ENCODE measurements at regions not wholly inside any gene's neighbourhood (a gene's known extent, or its start where the extent isn't known, plus 50 kb on each side); places are given as distances from the start of the nearest gene placed in this dataset.

DNA sequence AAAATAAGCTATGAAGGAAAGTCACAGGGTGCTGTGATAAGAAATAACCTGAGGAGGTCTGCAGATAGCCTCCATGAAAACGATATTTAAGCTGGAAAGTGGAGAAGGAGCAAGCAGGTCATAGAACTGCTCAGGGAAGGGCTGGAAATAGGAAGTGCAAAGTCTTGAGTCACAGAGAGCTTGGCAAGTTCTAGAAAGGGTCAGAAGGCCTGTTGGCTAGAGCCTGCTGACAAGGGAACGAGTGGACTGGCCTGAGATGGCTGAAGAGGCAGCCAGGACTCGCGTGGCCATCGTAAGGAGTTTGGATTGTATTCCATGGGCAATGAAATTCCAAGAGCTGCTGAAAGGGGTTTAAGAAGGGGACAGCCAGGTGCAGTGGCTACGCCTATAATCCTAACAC, 64.7 kb upstream of the IL12A start:
- ChIA-PET CTCF (interaction anchor here (0.5 to 1.4 kb wide), 2 partner anchors 41 to 1462 kb away, joined by 3 to 4 read pairs; no protein-coding TSS in a partner anchor), POLR2A (no interaction called here)
- TF ChIP-seq SMC3 (IDR thresholded peaks at IDR 0.05; ENCODE audit: low read depth, low read length) = no peak
- no peak for TF ChIP-seq RFX5 (IDR thresholded peaks at IDR 0.05; ENCODE audit: low read length)
- TF ChIP-seq TCF12 (IDR thresholded peaks at IDR 0.05) = no peak
- no peak for TF ChIP-seq RCOR1 (IDR thresholded peaks at IDR 0.05; ENCODE audit: low read length)
- TF ChIP-seq GATA2 (CRISPR knock-in tag; IDR thresholded peaks at IDR 0.05) = no peak
- no peak for TF ChIP-seq NRF1 (IDR thresholded peaks at IDR 0.05; ENCODE audit: low read depth, low read length)
- TF ChIP-seq, protein P1, sequence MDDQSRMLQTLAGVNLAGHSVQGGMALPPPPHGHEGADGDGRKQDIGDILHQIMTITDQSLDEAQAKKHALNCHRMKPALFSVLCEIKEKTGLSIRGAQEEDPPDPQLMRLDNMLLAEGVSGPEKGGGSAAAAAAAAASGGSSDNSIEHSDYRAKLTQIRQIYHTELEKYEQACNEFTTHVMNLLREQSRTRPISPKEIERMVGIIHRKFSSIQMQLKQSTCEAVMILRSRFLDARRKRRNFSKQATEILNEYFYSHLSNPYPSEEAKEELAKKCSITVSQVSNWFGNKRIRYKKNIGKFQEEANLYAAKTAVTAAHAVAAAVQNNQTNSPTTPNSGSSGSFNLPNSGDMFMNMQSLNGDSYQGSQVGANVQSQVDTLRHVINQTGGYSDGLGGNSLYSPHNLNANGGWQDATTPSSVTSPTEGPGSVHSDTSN (IDR thresholded peaks at IDR 0.05) = no peak
- no peak for TF ChIP-seq MXI1 (IDR thresholded peaks at IDR 0.05; ENCODE audit: low read depth, low read length)
- no peak for TF ChIP-seq TEAD4 (IDR thresholded peaks at IDR 0.05; ENCODE audit: borderline replicate concordance, insufficient read depth)
- no peak for TF ChIP-seq MEF2A (IDR thresholded peaks at IDR 0.05; ENCODE audit: borderline replicate concordance, low read depth)
- no peaks in the 10 kb centered on the region for H4K20me1 ChIP-seq (ENCODE audit: insufficient read depth)
- no peaks in the 10 kb centered on the region for H3K9me2 ChIP-seq
- H3K36me3 ChIP-seq (replicated peaks in 1 of 2; ENCODE audit: control insufficient read depth in 1 of 2, insufficient read depth in 2 of 2, low read length in 1 of 2) = no peaks in the 10 kb centered on the region
- no peak overlapping the region for H3K9ac ChIP-seq
- no peak overlapping the region for H2AFZ ChIP-seq (ENCODE audit: low read depth)
- H3K9me3 ChIP-seq = no peaks in the 10 kb centered on the region
- peaks cover 7 to 10% of the 10 kb centered on the region in 2 experiments; a peak in 2 of 4 replicates for H3K4me1 ChIP-seq (ENCODE audit: control insufficient read depth in 1 of 2, insufficient read depth in 2 of 2, low read depth in 1 of 2, low read length in 1 of 2)
- 89% methylated on average over 6 of the region's 6 CpGs for WGBS (ENCODE audit: low lambda C conversion rate)
- no peak for DNase-seq
- no peaks in the 10 kb centered on the region for H3K27me3 ChIP-seq (ENCODE audit: insufficient read depth)
- H3F3A ChIP-seq (replicated peaks; ENCODE audit: insufficient read depth) = peaks cover 28% of the 10 kb centered on the region
- no peak overlapping the region for H3K4me3 ChIP-seq (ENCODE audit: low read depth in 2 of 2, low read length in 1 of 2)
- H3K79me2 ChIP-seq (ENCODE audit: insufficient read depth) = no peaks in the 10 kb centered on the region
- H3K27ac ChIP-seq (ENCODE audit: low read depth in 2 of 2, low read length in 1 of 2) = no peak overlapping the region
- H3K4me2 ChIP-seq = no peak overlapping the region

DNA sequence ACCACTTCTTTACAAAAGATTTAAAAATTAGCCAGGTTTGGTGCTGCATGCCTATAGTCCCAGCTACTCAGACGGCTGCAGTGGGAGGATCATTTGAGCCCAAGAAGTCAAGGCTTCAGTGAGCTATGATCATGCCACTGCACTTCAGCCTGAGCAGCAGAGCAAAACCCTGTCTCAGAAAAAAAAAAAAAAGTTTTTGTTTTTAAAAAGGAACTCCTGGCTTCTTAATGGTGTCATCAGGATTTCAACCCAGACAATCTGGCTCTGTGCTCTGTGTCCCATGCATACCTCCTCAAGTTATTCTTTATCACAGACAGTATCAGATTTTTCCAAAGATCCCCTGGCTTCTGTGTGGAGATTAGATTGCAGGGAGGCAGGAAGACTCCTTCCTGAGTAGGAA, 64.2 kb upstream of the IL12A start:
- Histone ChIP-seq H2AFZ (ENCODE audit: low read depth) (no peak overlapping the region), H3K4me3 (ENCODE audit: low read depth in 2 of 2, low read length in 1 of 2) (no peak overlapping the region), H4K20me1 (ENCODE audit: insufficient read depth) (no peaks in the 10 kb centered on the region), H3K9me3 (no peaks in the 10 kb centered on the region), H3K36me3 (replicated peaks in 1 of 2; ENCODE audit: control insufficient read depth in 1 of 2, insufficient read depth in 2 of 2, low read length in 1 of 2) (no peaks in the 10 kb centered on the region), H3K4me1 (ENCODE audit: control insufficient read depth in 1 of 2, insufficient read depth in 2 of 2, low read depth in 1 of 2, low read length in 1 of 2) (peaks cover 7 to 14% of the 10 kb centered on the region in 2 experiments; a peak in 2 of 4 replicates), H3K27me3 (ENCODE audit: insufficient read depth) (no peaks in the 10 kb centered on the region), H3K27ac (ENCODE audit: low read depth in 2 of 2, low read length in 1 of 2) (no peak overlapping the region), H3K4me2 (no peak overlapping the region), H3K9me2 (no peaks in the 10 kb centered on the region), H3K79me2 (ENCODE audit: insufficient read depth) (no peaks in the 10 kb centered on the region), H3K9ac (no peak overlapping the region), H3F3A (replicated peaks; ENCODE audit: insufficient read depth) (peaks cover 27% of the 10 kb centered on the region)
- TF ChIP-seq GABPA (IDR thresholded peaks at IDR 0.05; ENCODE audit: low read depth) (no peak), ELF1 (IDR thresholded peaks at IDR 0.05) (no peak), RFX5 (IDR thresholded peaks at IDR 0.05; ENCODE audit: low read length) (no peak), RCOR1 (IDR thresholded peaks at IDR 0.05; ENCODE audit: low read length) (no peak), EZH2phosphoT487 (IDR thresholded peaks at IDR 0.05; ENCODE audit: borderline replicate concordance, low read depth) (no peak), FOXM1 (IDR thresholded peaks at IDR 0.05; ENCODE audit: low read depth) (no peak), NRF1 (IDR thresholded peaks at IDR 0.05; ENCODE audit: low read depth, low read length) (no peak), TEAD4 (IDR thresholded peaks at IDR 0.05; ENCODE audit: borderline replicate concordance, insufficient read depth) (no peak), GATA2 (CRISPR knock-in tag; IDR thresholded peaks at IDR 0.05) (no peak), TCF12 (IDR thresholded peaks at IDR 0.05) (no peak), FOSL2 (IDR thresholded peaks at IDR 0.05; ENCODE audit: borderline replicate concordance, low read depth) (no peak), MEF2A (IDR thresholded peaks at IDR 0.05; ENCODE audit: borderline replicate concordance, low read depth) (no peak)
- TF ChIP-seq, protein P2, sequence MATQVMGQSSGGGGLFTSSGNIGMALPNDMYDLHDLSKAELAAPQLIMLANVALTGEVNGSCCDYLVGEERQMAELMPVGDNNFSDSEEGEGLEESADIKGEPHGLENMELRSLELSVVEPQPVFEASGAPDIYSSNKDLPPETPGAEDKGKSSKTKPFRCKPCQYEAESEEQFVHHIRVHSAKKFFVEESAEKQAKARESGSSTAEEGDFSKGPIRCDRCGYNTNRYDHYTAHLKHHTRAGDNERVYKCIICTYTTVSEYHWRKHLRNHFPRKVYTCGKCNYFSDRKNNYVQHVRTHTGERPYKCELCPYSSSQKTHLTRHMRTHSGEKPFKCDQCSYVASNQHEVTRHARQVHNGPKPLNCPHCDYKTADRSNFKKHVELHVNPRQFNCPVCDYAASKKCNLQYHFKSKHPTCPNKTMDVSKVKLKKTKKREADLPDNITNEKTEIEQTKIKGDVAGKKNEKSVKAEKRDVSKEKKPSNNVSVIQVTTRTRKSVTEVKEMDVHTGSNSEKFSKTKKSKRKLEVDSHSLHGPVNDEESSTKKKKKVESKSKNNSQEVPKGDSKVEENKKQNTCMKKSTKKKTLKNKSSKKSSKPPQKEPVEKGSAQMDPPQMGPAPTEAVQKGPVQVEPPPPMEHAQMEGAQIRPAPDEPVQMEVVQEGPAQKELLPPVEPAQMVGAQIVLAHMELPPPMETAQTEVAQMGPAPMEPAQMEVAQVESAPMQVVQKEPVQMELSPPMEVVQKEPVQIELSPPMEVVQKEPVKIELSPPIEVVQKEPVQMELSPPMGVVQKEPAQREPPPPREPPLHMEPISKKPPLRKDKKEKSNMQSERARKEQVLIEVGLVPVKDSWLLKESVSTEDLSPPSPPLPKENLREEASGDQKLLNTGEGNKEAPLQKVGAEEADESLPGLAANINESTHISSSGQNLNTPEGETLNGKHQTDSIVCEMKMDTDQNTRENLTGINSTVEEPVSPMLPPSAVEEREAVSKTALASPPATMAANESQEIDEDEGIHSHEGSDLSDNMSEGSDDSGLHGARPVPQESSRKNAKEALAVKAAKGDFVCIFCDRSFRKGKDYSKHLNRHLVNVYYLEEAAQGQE (IDR thresholded peaks at IDR 0.05; ENCODE audit: low read depth, low read length) = no peak
- TF ChIP-seq, protein P3, sequence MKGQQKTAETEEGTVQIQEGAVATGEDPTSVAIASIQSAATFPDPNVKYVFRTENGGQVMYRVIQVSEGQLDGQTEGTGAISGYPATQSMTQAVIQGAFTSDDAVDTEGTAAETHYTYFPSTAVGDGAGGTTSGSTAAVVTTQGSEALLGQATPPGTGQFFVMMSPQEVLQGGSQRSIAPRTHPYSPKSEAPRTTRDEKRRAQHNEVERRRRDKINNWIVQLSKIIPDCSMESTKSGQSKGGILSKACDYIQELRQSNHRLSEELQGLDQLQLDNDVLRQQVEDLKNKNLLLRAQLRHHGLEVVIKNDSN (IDR thresholded peaks at IDR 0.05; ENCODE audit: borderline replicate concordance, low read depth) = no peak
- CTCF ChIA-PET = interaction anchor here (0.5 to 1.4 kb wide), 2 partner anchors 41 to 1462 kb away, joined by 3 to 4 read pairs; no protein-coding TSS in a partner anchor
- DNase-seq = no peak
- 77% methylated on average over 1 of the region's 1 CpG for WGBS (ENCODE audit: low lambda C conversion rate)
- POLR2A ChIA-PET = no interaction called here
